Activated naive CD8-positive, alpha-beta T cell treated with anti-CD3 and anti-CD28 coated beads, Interleukin-2, amount 50 U/mL, for 24 hours (primary cell): ENCODE measurements at regions not wholly inside any gene's neighbourhood (a gene's known extent, or its start where the extent isn't known, plus 50 kb on each side); places are given as distances from the start of the nearest gene placed in this dataset.

ENCODE experiments used
- ATAC-seq: fragments of 150-1000 bp; cut with Tn5 transposase; one replicate; pipeline ENCODE4 v1.10.0; 2021
- DNase-seq: peaks from one replicate; pipeline ENCODE4 v3.0.0; 2021
- H3K27ac Mint-ChIP-seq: one replicate; pipeline ENCODE4 v1.8.0; 2021; ENCODE audit warnings: mild to moderate bottlenecking, mixed read lengths
- H3K27me3 Mint-ChIP-seq: one replicate; pipeline ENCODE4 v1.8.0; 2021; ENCODE audit warnings: mixed read lengths
- H3K36me3 Mint-ChIP-seq: one replicate; pipeline ENCODE4 v1.8.0; 2021; ENCODE audit warnings: low read depth, mixed read lengths
- H3K4me1 Mint-ChIP-seq: one replicate; pipeline ENCODE4 v1.8.0; 2021; ENCODE audit warnings: mixed read lengths
- H3K4me3 Mint-ChIP-seq: one replicate; pipeline ENCODE4 v1.8.0; 2021; ENCODE audit warnings: mild to moderate bottlenecking, moderate library complexity, mixed read lengths
- H3K9me3 Mint-ChIP-seq: one replicate; pipeline ENCODE4 v1.8.0; 2021; ENCODE audit warnings: mixed read lengths

DNA sequence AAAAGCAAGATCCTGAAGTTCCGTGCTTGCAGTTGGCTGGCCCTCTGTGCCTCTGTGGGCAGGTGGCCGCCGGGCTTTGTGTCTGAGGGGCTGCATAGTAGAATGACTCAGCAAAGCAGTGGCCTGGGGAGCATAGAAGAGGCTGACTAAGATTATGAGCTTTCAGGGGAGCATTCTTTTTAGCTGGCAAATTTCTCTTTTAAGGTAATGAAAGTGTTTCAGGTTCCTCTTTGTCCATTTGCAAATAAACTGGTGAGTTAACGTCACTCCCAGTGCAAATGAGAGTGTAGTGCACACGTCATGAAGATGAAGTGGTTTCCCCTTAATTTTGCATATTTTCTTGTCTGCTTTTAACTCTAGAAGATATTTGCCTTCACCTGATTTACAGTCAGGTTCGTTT, 98.6 kb downstream of the BCL2L11 start:
- peaks cover 4% of the 10 kb centered on the region for H3K4me1 Mint-ChIP-seq

GRCh38 chr2:111219734-111220505, 99.2 kb downstream of the BCL2L11 start:
- peaks cover 14% of the 10 kb centered on the region for H3K27me3 Mint-ChIP-seq
- no peak for DNase-seq
- no peak for ATAC-seq
- peaks cover 3% of the 10 kb centered on the region for H3K9me3 Mint-ChIP-seq
- H3K4me3 Mint-ChIP-seq = no peak overlapping the region
- peaks cover 4% of the 10 kb centered on the region for H3K4me1 Mint-ChIP-seq
- peaks cover 6% of the 10 kb centered on the region for H3K36me3 Mint-ChIP-seq
- no peak overlapping the region for H3K27ac Mint-ChIP-seq

More for the DNA sequence above, 98.6 kb downstream of the BCL2L11 start:
- H3K27ac Mint-ChIP-seq = no peak overlapping the region
- no peak overlapping the region for H3K4me3 Mint-ChIP-seq
- peaks cover 7% of the 10 kb centered on the region for H3K9me3 Mint-ChIP-seq
- DNase-seq (no peak), ATAC-seq (no peak)
- H3K36me3 Mint-ChIP-seq = peaks cover 10% of the 10 kb centered on the region
- peaks cover 14% of the 10 kb centered on the region for H3K27me3 Mint-ChIP-seq

DNA sequence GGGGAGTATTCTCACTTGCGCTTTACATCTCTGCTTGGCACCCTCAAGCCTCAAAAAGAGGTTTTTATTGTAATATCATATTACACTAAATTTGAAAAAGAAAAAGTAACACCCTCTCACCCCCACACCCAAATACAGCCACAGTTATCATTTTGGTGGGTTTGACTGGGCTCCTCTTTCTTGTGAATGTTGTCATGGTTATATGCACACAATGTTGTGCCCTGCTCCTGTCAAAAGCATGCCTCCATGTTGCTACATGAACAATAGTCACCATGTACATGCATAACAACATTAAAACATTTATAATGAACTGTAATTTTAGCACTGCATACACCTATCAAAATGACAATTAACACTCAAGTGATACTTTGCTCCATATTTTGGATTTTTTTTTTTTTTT, 100.2 kb downstream of the BCL2L11 start:
- DNase-seq (no peak), ATAC-seq (no peak)
- no peaks in the 10 kb centered on the region for H3K9me3 Mint-ChIP-seq
- H3K4me3 Mint-ChIP-seq = no peak overlapping the region
- peaks cover 22% of the 10 kb centered on the region for H3K27me3 Mint-ChIP-seq
- no peak overlapping the region for H3K27ac Mint-ChIP-seq
- peaks cover 10% of the 10 kb centered on the region for H3K4me1 Mint-ChIP-seq
- peaks cover 4% of the 10 kb centered on the region for H3K36me3 Mint-ChIP-seq

DNA sequence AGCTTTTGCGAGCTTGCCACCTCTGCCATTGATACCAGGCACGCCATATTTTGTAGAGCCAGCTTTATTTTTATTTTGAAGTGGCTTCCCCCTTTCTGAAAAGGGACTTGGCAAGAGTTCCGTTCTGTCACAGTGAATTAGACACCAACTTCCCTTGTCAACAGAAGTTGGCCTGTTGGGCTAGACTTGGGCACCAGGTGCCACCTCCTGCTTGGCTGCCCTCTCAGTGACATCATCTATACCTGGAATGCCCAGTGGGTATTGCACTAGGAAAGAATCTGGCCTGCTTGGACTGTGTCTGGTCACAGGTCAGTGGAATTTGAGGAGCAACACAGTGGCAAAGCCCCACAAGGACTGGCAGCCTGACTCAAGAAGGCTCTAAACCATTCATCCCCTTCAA, 101.0 kb downstream of the BCL2L11 start:
- H3K4me1 Mint-ChIP-seq = peaks cover 18% of the 10 kb centered on the region
- no peak for DNase-seq
- peaks cover 23% of the 10 kb centered on the region for H3K27me3 Mint-ChIP-seq
- H3K27ac Mint-ChIP-seq = no peak overlapping the region
- no peak overlapping the region for H3K4me3 Mint-ChIP-seq
- peaks cover 4% of the 10 kb centered on the region for H3K36me3 Mint-ChIP-seq
- H3K9me3 Mint-ChIP-seq = no peaks in the 10 kb centered on the region
- ATAC-seq = no peak

GRCh38 chr2:111222204-111222866, 101.6 kb downstream of the BCL2L11 start:
- peaks cover 23% of the 10 kb centered on the region for H3K4me1 Mint-ChIP-seq
- DNase-seq (no peak), ATAC-seq (no peak)
- H3K9me3 Mint-ChIP-seq = no peaks in the 10 kb centered on the region
- H3K27me3 Mint-ChIP-seq = peaks cover 23% of the 10 kb centered on the region
- no peak overlapping the region for H3K4me3 Mint-ChIP-seq
- H3K27ac Mint-ChIP-seq = no peak overlapping the region
- H3K36me3 Mint-ChIP-seq = peaks cover 4% of the 10 kb centered on the region

- H3K27me3 Mint-ChIP-seq = peaks cover 33% of the 10 kb centered on the region
- H3K4me1 Mint-ChIP-seq = peaks cover 27% of the 10 kb centered on the region
- ATAC-seq (peak; percentile 57), DNase-seq (no peak)
- no peak overlapping the region for H3K27ac Mint-ChIP-seq
- peaks cover 9% of the 10 kb centered on the region for H3K36me3 Mint-ChIP-seq
- H3K4me3 Mint-ChIP-seq = no peak overlapping the region
- peaks cover 17% of the 10 kb centered on the region for H3K9me3 Mint-ChIP-seq
Measured at GRCh38 chr2:111225856-111226255, 105.1 kb downstream of the BCL2L11 start.

DNA sequence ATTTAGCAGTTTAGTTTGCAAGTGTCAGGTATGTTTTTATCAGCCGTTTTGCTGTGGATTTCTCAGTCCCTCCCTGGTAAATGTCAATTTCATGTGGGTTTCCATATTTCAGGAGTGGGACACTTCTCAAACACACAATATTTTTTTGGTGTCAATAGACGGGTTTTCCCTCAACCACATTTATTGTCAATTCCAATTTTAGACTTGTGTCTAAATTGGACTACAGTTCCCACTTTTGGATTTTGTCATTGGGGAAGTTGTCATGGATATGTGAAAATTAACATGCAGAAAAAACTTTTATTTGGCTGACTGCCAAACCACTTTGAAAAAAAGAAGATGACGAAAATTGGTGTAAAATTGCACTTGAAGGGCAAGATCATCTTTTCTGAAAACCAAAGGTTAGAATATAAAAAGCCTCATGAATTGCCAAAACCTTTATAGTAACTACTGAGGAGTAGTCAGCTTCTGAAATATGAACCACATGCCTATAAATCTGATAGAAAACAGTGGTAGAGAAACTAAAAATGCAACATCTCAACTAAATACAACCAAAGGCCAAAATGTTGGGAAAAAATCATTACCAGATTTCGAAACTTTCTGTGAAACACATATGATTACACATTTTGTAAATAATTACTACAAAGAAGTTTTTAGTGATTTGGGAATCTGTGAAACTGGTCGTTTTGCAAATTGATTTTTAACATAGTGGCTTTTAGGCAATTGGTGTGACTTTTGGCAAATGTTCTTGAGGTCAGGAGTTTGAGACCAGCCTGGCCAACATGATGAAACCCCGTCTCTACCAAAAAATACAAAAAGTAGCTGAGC, 106.4 kb downstream of the BCL2L11 start:
- peaks cover 30% of the 10 kb centered on the region for H3K27me3 Mint-ChIP-seq
- peaks cover 27% of the 10 kb centered on the region for H3K4me1 Mint-ChIP-seq
- peaks cover 24% of the 10 kb centered on the region for H3K9me3 Mint-ChIP-seq
- H3K36me3 Mint-ChIP-seq = peaks cover 9% of the 10 kb centered on the region
- no peak overlapping the region for H3K4me3 Mint-ChIP-seq
- DNase-seq (no peak), ATAC-seq (no peak)
- H3K27ac Mint-ChIP-seq = peak overlapping the region; percentile 76

- Mint-ChIP-seq H3K4me1 (peaks cover 27% of the 10 kb centered on the region), H3K36me3 (peaks cover 9% of the 10 kb centered on the region), H3K27me3 (peaks cover 25% of the 10 kb centered on the region), H3K9me3 (peaks cover 24% of the 10 kb centered on the region), H3K27ac (no peak overlapping the region), H3K4me3 (no peak overlapping the region)
- no peak for ATAC-seq
- no peak for DNase-seq
Measured at GRCh38 chr2:111227716-111228141, 107.0 kb downstream of the BCL2L11 start.

GRCh38 chr2:111231532-111232252, 111.0 kb downstream of the BCL2L11 start:
- DNase-seq = no peak
- Mint-ChIP-seq H3K4me1 (peaks cover 13% of the 10 kb centered on the region), H3K27ac (no peak overlapping the region), H3K4me3 (no peak overlapping the region), H3K27me3 (peaks cover 12% of the 10 kb centered on the region), H3K9me3 (peaks cover 28% of the 10 kb centered on the region), H3K36me3 (peaks cover 6% of the 10 kb centered on the region)
- ATAC-seq = no peak

DNA sequence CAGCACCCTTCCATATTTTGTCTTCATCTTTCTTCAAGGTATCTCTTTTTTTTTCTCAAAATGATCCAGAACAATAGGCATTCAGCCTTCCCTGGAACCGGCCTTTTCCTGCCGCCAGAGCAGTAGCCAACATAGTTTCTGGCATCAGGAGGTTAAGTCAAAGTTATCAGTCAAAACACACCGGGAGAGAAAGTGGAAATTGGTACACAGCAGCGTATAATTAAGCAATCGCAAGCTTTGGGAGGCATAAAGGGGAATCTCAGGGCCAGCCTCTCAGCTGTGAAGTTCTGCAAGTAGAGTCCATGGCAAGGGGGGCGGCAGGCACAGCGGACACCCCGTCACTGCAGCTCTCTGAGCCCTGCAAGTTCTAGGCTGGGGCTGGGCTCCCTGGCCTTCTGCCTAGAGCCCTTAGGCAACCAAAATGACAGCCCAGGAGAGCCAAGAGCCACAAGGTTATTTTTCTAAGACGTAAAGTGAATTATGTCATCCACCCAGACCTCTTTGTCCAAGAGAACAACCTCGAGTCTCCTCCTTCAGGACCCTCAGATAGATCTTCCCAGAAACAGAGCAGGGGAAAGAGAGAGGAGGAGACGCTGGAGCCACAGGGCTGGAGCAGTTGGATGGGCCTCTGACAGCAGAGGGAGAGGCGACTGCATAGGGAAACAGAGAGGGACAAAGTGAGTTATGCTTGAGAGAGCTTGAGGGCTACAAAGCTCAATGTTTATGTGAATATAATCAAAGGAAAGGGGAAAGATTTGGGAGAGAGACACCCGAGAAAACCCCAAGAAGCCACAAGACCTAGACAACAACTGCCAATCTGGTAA, 114.7 kb downstream of the BCL2L11 start:
- no peak overlapping the region for H3K4me3 Mint-ChIP-seq
- no peaks in the 10 kb centered on the region for H3K36me3 Mint-ChIP-seq
- no peaks in the 10 kb centered on the region for H3K27me3 Mint-ChIP-seq
- peaks cover 15% of the 10 kb centered on the region for H3K9me3 Mint-ChIP-seq
- no peaks in the 10 kb centered on the region for H3K4me1 Mint-ChIP-seq
- ATAC-seq = no peak
- no peak overlapping the region for H3K27ac Mint-ChIP-seq
- no peak for DNase-seq

- Mint-ChIP-seq H3K27ac (no peak overlapping the region), H3K36me3 (no peaks in the 10 kb centered on the region), H3K4me3 (no peak overlapping the region), H3K9me3 (peaks cover 9% of the 10 kb centered on the region), H3K4me1 (no peaks in the 10 kb centered on the region), H3K27me3 (no peaks in the 10 kb centered on the region)
- no peak for DNase-seq
- ATAC-seq = no peak
Measured at GRCh38 chr2:111236025-111236424, 115.3 kb downstream of the BCL2L11 start.

- H3K27ac Mint-ChIP-seq = no peak overlapping the region
- H3K4me3 Mint-ChIP-seq = no peak overlapping the region
- no peaks in the 10 kb centered on the region for H3K27me3 Mint-ChIP-seq
- ATAC-seq (no peak), DNase-seq (no peak)
- no peaks in the 10 kb centered on the region for H3K36me3 Mint-ChIP-seq
- peaks cover 4% of the 10 kb centered on the region for H3K9me3 Mint-ChIP-seq
- H3K4me1 Mint-ChIP-seq = no peaks in the 10 kb centered on the region
Measured at GRCh38 chr2:111238296-111238695, 117.6 kb downstream of the BCL2L11 start.

GRCh38 chr2:111239107-111239506, 118.4 kb downstream of the BCL2L11 start:
- DNase-seq = no peak
- ATAC-seq = no peak
- H3K27ac Mint-ChIP-seq = no peak overlapping the region
- H3K4me1 Mint-ChIP-seq = no peaks in the 10 kb centered on the region
- no peaks in the 10 kb centered on the region for H3K9me3 Mint-ChIP-seq
- no peak overlapping the region for H3K4me3 Mint-ChIP-seq
- no peaks in the 10 kb centered on the region for H3K36me3 Mint-ChIP-seq
- H3K27me3 Mint-ChIP-seq = no peaks in the 10 kb centered on the region
